ENCODE measurements at regions not wholly inside any gene's neighbourhood (a gene's known extent, or its start where the extent isn't known, plus 50 kb on each side); places are given as distances from the start of the nearest gene placed in this dataset.

- TF ChIP-seq CTCF (IDR thresholded peaks at IDR 0.05): no peak
- no peak for TF ChIP-seq POLR2A (IDR thresholded peaks at IDR 0.05)
These were observed 1323.0 kb upstream of the GJE1 start for GRCh38 chr6:140809694-140810101.
